SW480 (cell line): ENCODE measurements at regions not wholly inside any gene's neighbourhood (a gene's known extent, or its start where the extent isn't known, plus 50 kb on each side); places are given as distances from the start of the nearest gene placed in this dataset.
"Not testable (repeated sequence)": the region's sequence is repeated elsewhere in the genome, so short reads cannot be mapped to it uniquely, and the experiment has no call there.

Experiments used
- DNase-seq: peaks from one replicate; pipeline ENCODE4 v3.0.0-alpha.2; 2016; ENCODE audit warnings: low spot score

DNA sequence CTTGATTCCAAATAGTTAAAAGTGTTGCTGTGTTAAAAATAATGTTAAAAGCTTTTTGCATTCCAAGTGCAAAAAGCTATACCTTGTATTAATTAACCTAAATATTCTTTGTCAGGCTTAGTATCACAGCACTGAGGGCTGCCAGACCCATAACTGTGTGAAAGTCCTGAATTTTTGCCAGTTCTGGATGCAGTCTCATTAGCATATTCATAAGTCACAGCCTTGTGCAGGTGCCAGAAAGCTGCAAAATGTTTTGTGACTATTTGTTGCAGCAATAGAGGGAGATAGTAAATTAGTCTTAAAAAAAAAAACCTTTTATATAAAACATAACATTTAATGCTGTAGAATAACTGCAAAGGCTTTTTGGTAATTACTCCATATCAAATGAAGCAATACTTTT is 56.6 kb downstream of the SLITRK1 start:
- no peak for DNase-seq

DNA sequence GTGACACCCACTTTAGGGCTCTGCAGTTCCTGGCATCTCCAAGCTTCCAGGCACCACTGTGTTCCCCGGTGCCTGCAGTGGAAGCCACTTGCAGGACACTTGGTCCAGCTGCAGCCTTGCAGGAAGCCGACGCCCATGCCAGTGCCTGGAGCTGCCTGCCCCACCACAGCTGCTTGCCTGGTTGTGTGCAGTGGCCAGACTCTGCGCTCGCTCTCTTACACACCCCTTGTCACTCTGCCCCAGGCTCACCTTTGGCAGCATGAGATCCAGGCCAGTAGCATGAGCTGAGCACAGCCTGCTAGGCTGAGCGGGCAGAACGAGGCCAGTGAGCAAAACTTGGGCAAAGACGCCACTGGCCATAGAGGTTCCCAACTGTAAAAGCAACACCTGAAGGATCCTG is 57.7 kb downstream of the SLITRK1 start:
- no peak for DNase-seq

GRCh38 chr13:83824120-83824519 is 58.2 kb downstream of the SLITRK1 start:
- DNase-seq, result no peak

GRCh38 chr13:83819611-83820010 is 62.7 kb downstream of the SLITRK1 start:
- DNase-seq, result no peak

GRCh38 chr13:83819156-83819555 is 63.1 kb downstream of the SLITRK1 start:
- DNase-seq, result no peak

DNA sequence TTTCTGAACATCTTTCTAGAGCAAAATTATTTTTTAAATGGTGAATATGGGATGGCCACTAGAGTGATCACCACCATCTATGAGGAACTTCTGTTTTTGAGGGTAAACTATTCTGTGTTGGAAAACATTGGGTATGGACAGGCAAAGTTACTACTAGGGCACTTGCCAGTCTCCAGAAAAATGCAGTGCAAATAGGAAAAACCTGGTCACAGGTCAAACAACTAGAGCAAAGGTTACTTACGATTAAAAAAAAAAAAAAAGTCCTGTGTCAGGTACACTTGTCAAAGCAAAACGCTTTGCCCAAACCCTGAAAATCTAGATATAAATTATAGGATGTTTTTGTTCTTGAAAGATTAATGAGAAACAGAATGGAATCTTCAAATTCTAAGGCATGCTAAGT is 66.2 kb downstream of the SLITRK1 start:
- DNase-seq, result no peak

GRCh38 chr13:83815598-83815997 is 66.7 kb downstream of the SLITRK1 start:
- no peak for DNase-seq

DNA sequence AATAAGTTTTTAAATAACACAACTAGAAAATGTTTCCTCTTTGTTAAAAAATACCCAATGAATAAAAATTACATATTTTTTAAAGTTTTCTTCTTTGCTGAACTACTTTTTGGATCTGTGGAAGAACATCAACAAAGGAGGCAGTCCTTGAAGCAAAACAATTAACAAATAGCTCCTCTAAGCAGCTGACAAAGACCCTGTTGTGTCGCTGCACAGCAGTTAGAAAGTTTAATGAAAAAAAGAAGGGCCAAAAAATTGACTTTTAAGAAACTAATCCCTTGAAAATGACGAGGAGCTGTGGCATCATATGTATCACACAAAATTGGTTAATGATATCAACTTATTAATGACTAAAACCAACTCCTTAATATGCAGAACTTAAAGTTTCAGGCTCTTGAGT is 72.1 kb downstream of the SLITRK1 start:
- DNase-seq, result no peak

DNA sequence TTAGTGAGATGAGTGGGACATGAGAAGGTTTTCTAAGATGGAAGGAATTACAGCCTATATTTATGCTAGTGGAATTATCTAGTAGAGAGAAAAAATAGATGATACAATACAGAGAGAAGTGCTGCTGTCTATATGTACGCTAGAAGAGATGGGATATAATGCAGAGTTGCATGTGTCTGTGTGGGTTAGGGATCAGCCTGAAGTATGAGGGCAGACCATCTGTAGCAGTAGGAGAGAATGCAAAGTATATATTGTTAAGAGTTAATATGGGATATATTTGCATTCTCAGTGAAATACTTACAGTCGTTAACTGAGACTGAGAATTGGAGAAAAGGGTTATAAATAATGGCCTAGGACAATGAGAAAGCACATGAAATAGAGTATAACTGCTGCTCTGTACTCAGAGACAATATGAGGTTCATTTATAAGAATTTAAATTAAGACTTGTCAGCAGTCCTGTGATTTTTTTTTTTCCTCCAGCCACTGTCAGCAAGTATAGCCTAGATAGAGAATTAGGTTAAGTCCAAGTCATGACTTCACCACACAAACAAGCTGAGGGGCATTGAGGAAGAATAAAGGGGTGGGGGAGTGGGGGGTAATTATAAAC is 77.8 kb downstream of the SLITRK1 start:
- no peak for DNase-seq

GRCh38 chr13:83798731-83799130 is 83.5 kb downstream of the SLITRK1 start:
- DNase-seq, result no peak

GRCh38 chr13:83796364-83796763 is 85.9 kb downstream of the SLITRK1 start:
- DNase-seq, result no peak

DNA sequence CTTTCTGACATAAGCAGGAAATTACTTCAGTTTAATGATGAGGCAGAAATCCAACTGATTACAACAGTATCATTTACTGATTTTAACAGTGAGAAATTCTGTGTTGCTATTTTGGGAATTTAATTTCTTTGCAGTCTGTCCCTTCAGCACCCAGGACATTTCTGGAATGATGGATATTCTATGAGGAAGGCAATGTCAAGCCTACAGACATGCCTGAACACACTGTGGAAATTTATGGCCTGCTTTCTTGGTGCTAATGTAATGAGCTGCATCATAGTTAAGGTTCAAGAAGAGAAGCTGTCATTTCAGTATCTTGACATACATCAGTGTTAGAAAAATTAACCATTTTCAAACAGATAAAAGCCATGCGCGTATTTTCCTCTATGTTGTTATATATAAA is 87.7 kb downstream of the SLITRK1 start:
- DNase-seq, result no peak

- DNase-seq, result no peak
Observed at GRCh38 chr13:83780227-83780626, 102.0 kb downstream of the SLITRK1 start.

- DNase-seq, result no peak
Observed at GRCh38 chr13:83773961-83774360, 108.3 kb downstream of the SLITRK1 start.

GRCh38 chr13:83765796-83766195 is 116.5 kb downstream of the SLITRK1 start:
- no peak for DNase-seq

GRCh38 chr13:83761631-83762030 is 120.6 kb downstream of the SLITRK1 start:
- no peak for DNase-seq

DNA sequence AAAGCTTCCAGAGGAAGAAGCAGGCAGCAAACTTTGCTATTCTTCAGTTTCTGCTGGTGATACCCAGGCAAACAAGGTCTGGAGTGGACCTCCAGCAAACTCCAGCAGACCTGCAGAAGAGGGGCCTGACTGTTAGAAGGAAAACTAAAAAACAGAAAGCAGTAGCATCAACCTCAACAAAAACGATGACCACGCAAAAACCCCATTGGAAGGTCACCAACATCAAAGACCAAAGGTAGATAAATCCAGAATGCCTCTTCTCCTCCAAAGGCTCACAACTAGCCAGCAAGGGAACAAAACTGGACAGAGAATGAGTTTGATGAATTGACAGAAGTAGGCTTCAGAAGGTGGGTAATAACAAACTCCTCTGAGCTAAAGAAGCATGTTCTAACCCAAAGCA is 127.1 kb downstream of the SLITRK1 start:
- not testable (repeated sequence) for DNase-seq

DNA sequence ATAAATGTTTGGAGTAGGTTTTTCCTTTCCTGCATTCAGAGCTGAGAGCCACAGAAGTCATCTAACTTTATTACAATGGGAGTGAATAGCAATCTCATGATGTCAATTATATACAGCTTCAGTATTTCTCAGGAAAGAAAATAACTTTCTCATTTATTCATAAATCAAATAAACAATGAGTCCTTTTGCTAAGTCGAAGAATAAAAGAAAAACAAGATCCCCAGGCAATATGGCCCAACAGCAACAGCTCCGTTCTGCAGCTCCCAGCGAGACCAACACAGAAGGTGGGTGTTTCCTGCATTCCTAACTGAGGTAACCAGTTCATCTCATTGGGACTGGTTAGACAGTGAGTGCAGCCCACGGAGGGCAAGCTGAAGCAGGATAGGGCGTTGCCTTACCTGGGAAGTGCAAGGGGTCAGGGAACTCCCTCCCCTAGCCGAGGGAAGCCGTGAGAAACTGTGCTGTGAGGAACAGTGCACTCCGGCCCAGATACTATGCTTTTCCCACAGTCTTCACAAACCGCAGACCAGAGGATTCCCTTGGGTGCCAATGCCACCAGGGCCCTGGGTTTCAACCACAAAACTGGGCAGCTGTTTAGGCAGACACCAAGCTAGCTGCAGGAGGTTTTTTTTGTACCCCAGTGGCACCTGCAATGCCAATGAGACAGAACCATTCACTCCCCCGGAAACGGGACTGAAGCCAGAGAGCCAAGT is 128.2 kb downstream of the SLITRK1 start:
- DNase-seq, result no peak

DNA sequence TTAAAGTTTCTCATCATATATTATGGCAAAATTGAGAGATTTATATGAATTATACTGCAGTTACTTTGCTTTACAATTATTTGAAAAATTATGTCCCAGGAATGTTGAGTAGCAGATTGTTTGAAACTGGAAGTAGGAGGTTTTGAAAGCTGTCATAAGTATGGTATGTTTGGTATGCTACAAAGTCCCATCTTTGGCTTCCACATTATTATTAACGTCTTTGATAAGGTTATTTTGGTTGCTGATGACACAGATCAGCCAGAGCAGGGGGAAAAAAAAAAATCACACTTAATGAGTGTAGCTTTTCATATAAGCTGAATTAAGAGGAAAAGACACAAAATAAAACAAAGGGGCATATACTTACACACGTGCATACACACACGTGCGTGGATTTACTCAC is 130.1 kb downstream of the SLITRK1 start:
- DNase-seq, result no peak

DNA sequence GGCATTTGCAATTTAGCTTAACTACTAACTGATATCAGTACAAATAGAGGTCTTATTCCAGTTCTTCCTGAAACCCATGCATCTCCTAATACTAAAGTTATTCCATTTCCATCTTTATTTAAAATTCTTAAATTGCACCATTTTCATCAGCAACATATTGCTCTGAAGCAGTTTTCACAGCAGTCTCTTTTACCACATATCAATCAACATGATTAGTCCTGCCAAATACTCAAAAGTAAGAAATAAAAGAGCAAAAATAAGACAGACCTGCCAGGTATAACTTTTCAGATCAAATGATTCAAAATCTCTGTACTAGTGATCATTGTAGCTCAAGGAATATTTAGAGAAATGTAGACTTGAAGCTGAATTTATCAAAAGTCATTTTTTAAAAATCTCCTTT is 141.7 kb downstream of the SLITRK1 start:
- no peak for DNase-seq

- no peak for DNase-seq
Observed at GRCh38 chr13:83738407-83738806, 143.9 kb downstream of the SLITRK1 start.

- no peak for DNase-seq
Observed at GRCh38 chr13:83733293-83733692, 149.0 kb downstream of the SLITRK1 start.

GRCh38 chr13:83732755-83733154 is 149.5 kb downstream of the SLITRK1 start:
- no peak for DNase-seq

DNA sequence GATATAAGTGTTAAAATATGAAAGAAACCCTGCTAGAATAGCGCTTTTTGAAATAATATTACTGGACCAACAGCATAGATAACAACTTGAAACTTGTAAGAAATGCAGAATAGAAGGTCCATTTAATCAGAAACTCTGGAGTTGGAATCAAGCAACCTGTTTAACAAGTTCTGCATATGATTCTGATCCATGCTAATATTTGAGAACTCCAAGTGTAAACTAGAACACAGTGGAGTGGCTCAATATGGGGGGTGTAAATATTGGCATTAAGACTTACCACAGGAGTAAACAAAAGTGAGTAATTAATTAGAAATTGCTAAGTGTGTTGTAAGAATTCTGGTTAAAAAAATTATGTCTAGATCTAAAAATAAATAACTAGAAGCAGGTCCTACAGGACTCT is 151.2 kb downstream of the SLITRK1 start:
- DNase-seq, result no peak
